HepG2 (cell line): ENCODE measurements at regions not wholly inside any gene's neighbourhood (a gene's known extent, or its start where the extent isn't known, plus 50 kb on each side); places are given as distances from the start of the nearest gene placed in this dataset.

Source experiments
- ATAC-seq: fragments of 200-7000 bp; cut with Tn5 transposase; 3 replicates; pipeline ENCODE4 v1.9.1; 2020; ENCODE audit warnings: mild to moderate bottlenecking, moderate library complexity
- BruUV-seq: library from RNA; stranded (reverse); fragments of 400-500 nt; replicated peaks from 2 replicates; lab custom pipeline; 2021; lab: Mats Ljungman, UMichigan
- CTCF ChIA-PET: fragments of 300-600 bp; formaldehyde crosslinking; extraction: SDS; loops from one replicate; lab custom pipeline; 2021; ENCODE audit warnings: low total read pairs, inconsistent platforms, low intra/inter-chr PET ratio; lab: Yijun Ruan, JAX
- POLR2A ChIA-PET: fragments of 350-600 bp; sonication (Branson Sonifier 250); formaldehyde crosslinking; loops from one replicate; lab custom pipeline; 2020; ENCODE audit warnings: antibody characterized with exemption, inconsistent platforms; lab: Yijun Ruan, JAX
- DNase-seq: peaks from one replicate; pipeline ENCODE4 v3.0.0-alpha.2; 2015; ENCODE audit warnings: low spot score
- FAIRE-seq: peaks from 3 replicates; lab custom pipeline; 2011; peaks lifted over from hg19 to GRCh38; lab: Jason Lieb, UNC
- H2AFZ ChIP-seq: one replicate; pipeline ENCODE4 v1.6.1; 2011; ENCODE audit warnings: low read length, inconsistent platforms
- H3K27ac ChIP-seq: fragments of 300-600 bp; 3 replicates; pipeline ENCODE4 v1.8.0; 2011; ENCODE audit warnings: mixed run types, mild to moderate bottlenecking, mixed read lengths, low read length, inconsistent platforms; ENCODE audit not compliant: insufficient read depth; ENCODE audit errors: extremely low read length
- H3K27me3 ChIP-seq, 2 experiments: fragments of 200-600 bp in 1 of 2; 2 replicates in 1 of 2; 3 replicates in 1 of 2; pipeline versions ENCODE4 v1.6.0 to v1.8.0; 2011; ENCODE audit warnings: low read length in 2 of 2, mild to moderate bottlenecking in 2 of 2, moderate library complexity in 2 of 2, inconsistent platforms in 1 of 2; ENCODE audit not compliant: insufficient read depth in 2 of 2, control insufficient read depth in 1 of 2
- H3K36me3 ChIP-seq, 2 experiments: fragments of 200-600 bp in 1 of 2; replicated peaks in 1 of 2; 2 replicates in 1 of 2; 3 replicates in 1 of 2; pipeline versions ENCODE4 v1.5.1 to v1.8.0; 2011; ENCODE audit warnings: low read length in 2 of 2, inconsistent platforms in 1 of 2; ENCODE audit not compliant: insufficient read depth in 2 of 2, control insufficient read depth in 1 of 2
- H3K4me1 ChIP-seq: 2 replicates; pipeline ENCODE4 v1.5.1; 2012; ENCODE audit warnings: low read length, inconsistent platforms; ENCODE audit not compliant: insufficient read depth
- H3K4me2 ChIP-seq: 2 replicates; pipeline ENCODE4 v1.6.0; 2011; ENCODE audit warnings: low read depth, low read length, inconsistent platforms
- H3K4me3 ChIP-seq, 3 experiments: fragments of 200-600 bp in 1 of 3; sonication (generic), shearing (Covaris generic) in 1 of 3; replicated peaks in 1 of 3; 2 replicates each; pipeline ENCODE4 v1.5.1; 2011 to 2016; ENCODE audit warnings: low read length in 3 of 3, inconsistent platforms in 2 of 3, low read depth in 2 of 3, mild to moderate bottlenecking in 2 of 3, control low read depth in 1 of 3, mixed read lengths in 1 of 3; ENCODE audit not compliant: insufficient read depth in 1 of 3
- H3K79me2 ChIP-seq: one replicate; pipeline ENCODE4 v1.6.1; 2011; ENCODE audit warnings: low read length, inconsistent platforms; ENCODE audit not compliant: insufficient read depth
- H3K9ac ChIP-seq: 2 replicates; pipeline ENCODE4 v1.6.0; 2011; ENCODE audit warnings: mild to moderate bottlenecking, low read depth, low read length, inconsistent platforms; ENCODE audit not compliant: insufficient read depth
- H3K9me3 ChIP-seq: 2 replicates; pipeline ENCODE4 v1.5.1; 2012; ENCODE audit warnings: mild to moderate bottlenecking, low read length
- H4K20me1 ChIP-seq: 2 replicates; pipeline ENCODE4 v1.6.0; 2011; ENCODE audit warnings: inconsistent platforms, mild to moderate bottlenecking, low read length, moderate library complexity; ENCODE audit not compliant: insufficient read depth
- HES4 ChIP-seq: sonication (generic); formaldehyde crosslinking; IDR thresholded peaks from 2 replicates; pipeline ENCODE4 v1.9.0; 2021; ENCODE audit warnings: mild to moderate bottlenecking, missing genetic modification reagents, borderline replicate concordance
- IKZF4 ChIP-seq: sonication (generic); formaldehyde crosslinking; IDR thresholded peaks from 2 replicates; pipeline ENCODE4 v1.5.1; 2020; ENCODE audit warnings: borderline replicate concordance, mild to moderate bottlenecking, low read depth, missing genetic modification reagents; ENCODE audit errors: not compliant biosample characterization
- MYC ChIP-seq: sonication (generic); formaldehyde crosslinking; IDR thresholded peaks from 2 replicates; pipeline ENCODE4 v1.9.0; 2021; ENCODE audit warnings: missing genetic modification reagents, borderline replicate concordance
- NFE2L2 ChIP-seq: fragments of 150-350 bp; IDR thresholded peaks from 2 replicates; pipeline ENCODE4 v1.6.1; 2014; ENCODE audit warnings: low read length
- SKI ChIP-seq: fragments of 450-650 bp; IDR thresholded peaks from one replicate; pipeline ENCODE4 v1.6.1; 2018; ENCODE audit warnings: mild to moderate bottlenecking; ENCODE audit not compliant: partially characterized antibody
- ZFP36 ChIP-seq: fragments of 150-350 bp; IDR thresholded peaks from 2 replicates; pipeline ENCODE4 v1.6.1; 2018; ENCODE audit warnings: borderline replicate concordance, low read length, low read depth; ENCODE audit not compliant: partially characterized antibody
- ZNF354B ChIP-seq: sonication (generic); formaldehyde crosslinking; IDR thresholded peaks from 2 replicates; pipeline ENCODE4 v1.8.0; 2022; ENCODE audit warnings: mild to moderate bottlenecking, missing genetic modification reagents
- ZNF550 ChIP-seq: sonication (generic); formaldehyde crosslinking; IDR thresholded peaks from 2 replicates; pipeline ENCODE4 v1.4.0; 2020; ENCODE audit warnings: mild to moderate bottlenecking, missing genetic modification reagents, borderline replicate concordance
- WGBS: methylation state at CpG from one replicate; pipeline ENCODE4 v1.1.6; 2017; ENCODE audit warnings: low lambda C conversion rate; 5-methylcytosine and 5-hydroxymethylcytosine counted together
- in situ Hi-C: cut with HindIII; loops from 2 replicates; pipeline ENCODE4 v1.10.0; 2017; ENCODE audit warnings: low pct_unique_long_range_greater_than_20kb; ENCODE audit not compliant: extremely low pct_ligation_motif_present
- intact Hi-C: fragments of 100-400 bp; cut with micrococcal nuclease; formaldehyde crosslinking; loops from one replicate; pipeline ENCODE4 v1.10.0; 2022; ENCODE audit not compliant: unreplicated experiment
- TF ChIP-seq, protein P1 (sequence below): IDR thresholded peaks from 2 replicates; pipeline ENCODE4 v1.6.1; 2016
- TF ChIP-seq, protein P2 (sequence below), 2 experiments: fragments of 450-650 bp in 1 of 2; sonication (generic) in 1 of 2; formaldehyde crosslinking in 1 of 2; IDR thresholded peaks; 2 replicates each; pipeline versions ENCODE4 v1.6.1 to v1.8.0; 2016 to 2022; ENCODE audit warnings: antibody characterized with exemption in 1 of 2, mild to moderate bottlenecking in 1 of 2, missing genetic modification reagents in 1 of 2

DNA sequence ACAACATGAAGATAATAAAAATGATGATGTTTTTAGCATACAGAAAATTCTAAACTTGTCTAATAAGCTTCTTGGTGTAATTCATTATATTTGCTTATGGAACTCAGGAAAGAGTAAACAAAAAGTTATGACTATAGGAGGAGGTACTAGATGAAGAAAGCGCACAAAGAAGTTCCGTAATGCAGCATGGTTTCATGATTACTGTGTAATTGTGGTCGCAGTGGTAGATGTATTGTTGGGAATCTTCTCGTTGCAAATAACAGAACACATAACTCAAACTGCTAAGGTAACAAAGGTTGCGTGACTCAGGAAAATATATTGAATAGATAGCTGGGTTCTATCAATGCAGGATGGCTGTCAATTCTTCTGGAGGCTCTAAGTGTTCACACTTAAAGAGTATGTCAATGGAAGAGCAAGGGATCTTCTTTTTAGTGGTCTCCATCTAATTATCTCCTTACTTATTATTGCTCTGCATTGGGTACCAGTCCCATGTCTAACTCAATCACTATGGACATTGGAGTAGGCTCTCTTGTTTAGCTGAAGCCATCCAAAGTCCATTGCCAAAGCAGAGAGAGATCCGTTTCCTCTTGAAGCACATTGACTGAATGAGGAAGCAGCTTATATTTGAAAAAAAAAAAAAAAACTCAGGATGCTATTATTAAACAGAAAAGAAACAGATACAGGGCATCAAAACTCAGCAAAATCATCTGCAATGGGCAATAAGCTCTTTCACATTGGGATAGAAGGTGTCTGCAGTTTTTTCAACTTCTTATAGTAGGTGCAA lies 283.4 kb upstream of the ATP2B1 start:
- no peak for ATAC-seq
- Histone ChIP-seq H3K9me3 (no peaks in the 10 kb centered on the region), H3K36me3 (no peaks in the 10 kb centered on the region), H3K79me2 (no peaks in the 10 kb centered on the region), H3K4me2 (no peak overlapping the region), H3K27me3 (no peaks in the 10 kb centered on the region), H2AFZ (no peak overlapping the region), H3K27ac (no peak overlapping the region), H4K20me1 (no peaks in the 10 kb centered on the region), H3K4me3 (no peak overlapping the region), H3K4me1 (no peaks in the 10 kb centered on the region), H3K9ac (no peak overlapping the region)
- FAIRE-seq, result no peak
- BruUV-seq, result no TSS peak
- TF ChIP-seq SKI (no peak), NFE2L2 (no peak), IKZF4 (CRISPR knock-in tag) (no peak), MYC (CRISPR knock-in tag) (no peak), ZNF550 (no peak), ZNF354B (CRISPR knock-in tag) (no peak), ZFP36 (no peak), HES4 (CRISPR knock-in tag) (no peak)
- TF ChIP-seq, protein P1, sequence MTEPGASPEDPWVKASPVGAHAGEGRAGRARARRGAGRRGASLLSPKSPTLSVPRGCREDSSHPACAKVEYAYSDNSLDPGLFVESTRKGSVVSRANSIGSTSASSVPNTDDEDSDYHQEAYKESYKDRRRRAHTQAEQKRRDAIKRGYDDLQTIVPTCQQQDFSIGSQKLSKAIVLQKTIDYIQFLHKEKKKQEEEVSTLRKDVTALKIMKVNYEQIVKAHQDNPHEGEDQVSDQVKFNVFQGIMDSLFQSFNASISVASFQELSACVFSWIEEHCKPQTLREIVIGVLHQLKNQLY (CRISPR knock-in tag), result no peak
- TF ChIP-seq, protein P2, sequence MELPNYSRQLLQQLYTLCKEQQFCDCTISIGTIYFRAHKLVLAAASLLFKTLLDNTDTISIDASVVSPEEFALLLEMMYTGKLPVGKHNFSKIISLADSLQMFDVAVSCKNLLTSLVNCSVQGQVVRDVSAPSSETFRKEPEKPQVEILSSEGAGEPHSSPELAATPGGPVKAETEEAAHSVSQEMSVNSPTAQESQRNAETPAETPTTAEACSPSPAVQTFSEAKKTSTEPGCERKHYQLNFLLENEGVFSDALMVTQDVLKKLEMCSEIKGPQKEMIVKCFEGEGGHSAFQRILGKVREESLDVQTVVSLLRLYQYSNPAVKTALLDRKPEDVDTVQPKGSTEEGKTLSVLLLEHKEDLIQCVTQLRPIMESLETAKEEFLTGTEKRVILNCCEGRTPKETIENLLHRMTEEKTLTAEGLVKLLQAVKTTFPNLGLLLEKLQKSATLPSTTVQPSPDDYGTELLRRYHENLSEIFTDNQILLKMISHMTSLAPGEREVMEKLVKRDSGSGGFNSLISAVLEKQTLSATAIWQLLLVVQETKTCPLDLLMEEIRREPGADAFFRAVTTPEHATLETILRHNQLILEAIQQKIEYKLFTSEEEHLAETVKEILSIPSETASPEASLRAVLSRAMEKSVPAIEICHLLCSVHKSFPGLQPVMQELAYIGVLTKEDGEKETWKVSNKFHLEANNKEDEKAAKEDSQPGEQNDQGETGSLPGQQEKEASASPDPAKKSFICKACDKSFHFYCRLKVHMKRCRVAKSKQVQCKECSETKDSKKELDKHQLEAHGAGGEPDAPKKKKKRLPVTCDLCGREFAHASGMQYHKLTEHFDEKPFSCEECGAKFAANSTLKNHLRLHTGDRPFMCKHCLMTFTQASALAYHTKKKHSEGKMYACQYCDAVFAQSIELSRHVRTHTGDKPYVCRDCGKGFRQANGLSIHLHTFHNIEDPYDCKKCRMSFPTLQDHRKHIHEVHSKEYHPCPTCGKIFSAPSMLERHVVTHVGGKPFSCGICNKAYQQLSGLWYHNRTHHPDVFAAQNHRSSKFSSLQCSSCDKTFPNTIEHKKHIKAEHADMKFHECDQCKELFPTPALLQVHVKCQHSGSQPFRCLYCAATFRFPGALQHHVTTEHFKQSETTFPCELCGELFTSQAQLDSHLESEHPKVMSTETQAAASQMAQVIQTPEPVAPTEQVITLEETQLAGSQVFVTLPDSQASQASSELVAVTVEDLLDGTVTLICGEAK (IDR thresholded peaks at IDR 0.05), result no peak
- TF ChIP-seq, protein P2 (CRISPR knock-in tag; IDR thresholded peaks at IDR 0.05), result no peak
- intact Hi-C loops (no loop called here), in situ Hi-C loops (no loop called here)
- no peak for DNase-seq
- POLR2A ChIA-PET, result no interaction called here
- CTCF ChIA-PET, result no interaction called here
- 34% methylated on average over 6 of the region's 6 CpGs for WGBS
